Kidney (tissue), 13 donors: ENCODE measurements at regions not wholly inside any gene's neighbourhood (a gene's known extent, or its start where the extent isn't known, plus 50 kb on each side); places are given as distances from the start of the nearest gene placed in this dataset.

Source experiments
- DNase-seq, 5 donors: peaks; one replicate each; pipeline ENCODE4 v3.0.0-alpha.2; 2013 to 2020
- FAIRE-seq: peaks from 2 replicates; lab custom pipeline; 2012; peaks lifted over from hg19 to GRCh38; lab: Jason Lieb, UNC
- H3K27ac ChIP-seq, 2 donors: one replicate each; pipeline ENCODE4 v1.7.0; 2013; ENCODE audit warnings: low read depth in 2 of 2, low read length in 2 of 2, inconsistent platforms in 1 of 2
- H3K27me3 ChIP-seq: one replicate; pipeline ENCODE4 v1.7.1; 2013; ENCODE audit warnings: low read length, inconsistent platforms; ENCODE audit not compliant: control insufficient read depth, insufficient read depth
- H3K36me3 ChIP-seq, 3 donors: one replicate each; pipeline versions ENCODE4 v1.7.0 to v1.7.1; 2013; ENCODE audit warnings: low read length in 3 of 3, control low read depth in 1 of 3, inconsistent platforms in 1 of 3; ENCODE audit not compliant: insufficient read depth in 3 of 3, control insufficient read depth in 2 of 3
- H3K4me1 ChIP-seq, 3 donors: one replicate each; pipeline versions ENCODE4 v1.7.0 to v1.7.1; 2013; ENCODE audit warnings: low read length in 3 of 3, inconsistent platforms in 1 of 3, low read depth in 1 of 3; ENCODE audit not compliant: control insufficient read depth in 2 of 3, insufficient read depth in 2 of 3
- H3K4me3 ChIP-seq, 3 donors: one replicate each; pipeline versions ENCODE4 v1.7.0 to v1.8.1; 2013; ENCODE audit warnings: low read length in 3 of 3, control low read depth in 1 of 3, inconsistent platforms in 1 of 3
- H3K9ac ChIP-seq, 3 donors: one replicate each; pipeline versions ENCODE4 v1.7.0 to v1.7.1; 2013; ENCODE audit warnings: low read length in 3 of 3, control low read depth in 1 of 3, inconsistent platforms in 1 of 3
- H3K9me3 ChIP-seq, 3 donors: one replicate each; pipeline versions ENCODE4 v1.7.0 to v1.7.1; 2013; ENCODE audit warnings: low read length in 3 of 3, control low read depth in 1 of 3, inconsistent platforms in 1 of 3; ENCODE audit not compliant: control insufficient read depth in 2 of 3, insufficient read depth in 1 of 3
- intact Hi-C: fragments of 100-400 bp; cut with DNase I; formaldehyde crosslinking; loops from one replicate; pipeline ENCODE4 v1.11.1; 2022
- TF ChIP-seq, protein P1 (sequence below): IDR thresholded peaks from 3 replicates; pipeline ENCODE4 v1.5.1; 2012; ENCODE audit warnings: mild to moderate bottlenecking, moderate library complexity, borderline replicate concordance; ENCODE audit not compliant: insufficient read depth; ENCODE audit errors: extremely low read depth
- donor health status: control.
- donor health status: control.
- donor health status: control.
- donor health status: control.
- donor health status: control.
- donor health status: DM: yes; HTN: yes; CAD: no.
- donor health status: Normal renal cell carcinoma (clear cell type).

DNA sequence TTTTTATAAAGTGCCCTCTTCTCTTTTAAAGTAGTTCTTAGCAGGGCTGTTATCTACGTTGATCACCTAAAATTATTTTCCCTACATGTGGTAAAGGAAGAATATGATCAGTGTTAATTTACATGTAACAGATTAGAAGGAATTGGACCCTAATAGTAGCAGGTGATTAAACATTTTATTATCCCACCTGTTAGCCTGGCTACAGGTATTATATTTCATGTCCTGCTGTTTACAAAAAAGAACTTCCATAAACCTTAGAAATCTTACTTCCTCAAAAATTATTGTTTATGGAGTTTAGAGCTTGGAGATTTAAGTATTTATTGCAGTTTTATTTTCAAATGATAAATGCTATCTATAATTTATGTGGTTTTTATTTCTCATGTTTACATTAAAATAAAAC, 1226.7 kb downstream of the UQCRFS1 start:
- FAIRE-seq (peak; percentile 25), DNase-seq (no peak)
- no peaks in the 10 kb centered on the region for H3K9me3 ChIP-seq
- TF ChIP-seq, protein P1, sequence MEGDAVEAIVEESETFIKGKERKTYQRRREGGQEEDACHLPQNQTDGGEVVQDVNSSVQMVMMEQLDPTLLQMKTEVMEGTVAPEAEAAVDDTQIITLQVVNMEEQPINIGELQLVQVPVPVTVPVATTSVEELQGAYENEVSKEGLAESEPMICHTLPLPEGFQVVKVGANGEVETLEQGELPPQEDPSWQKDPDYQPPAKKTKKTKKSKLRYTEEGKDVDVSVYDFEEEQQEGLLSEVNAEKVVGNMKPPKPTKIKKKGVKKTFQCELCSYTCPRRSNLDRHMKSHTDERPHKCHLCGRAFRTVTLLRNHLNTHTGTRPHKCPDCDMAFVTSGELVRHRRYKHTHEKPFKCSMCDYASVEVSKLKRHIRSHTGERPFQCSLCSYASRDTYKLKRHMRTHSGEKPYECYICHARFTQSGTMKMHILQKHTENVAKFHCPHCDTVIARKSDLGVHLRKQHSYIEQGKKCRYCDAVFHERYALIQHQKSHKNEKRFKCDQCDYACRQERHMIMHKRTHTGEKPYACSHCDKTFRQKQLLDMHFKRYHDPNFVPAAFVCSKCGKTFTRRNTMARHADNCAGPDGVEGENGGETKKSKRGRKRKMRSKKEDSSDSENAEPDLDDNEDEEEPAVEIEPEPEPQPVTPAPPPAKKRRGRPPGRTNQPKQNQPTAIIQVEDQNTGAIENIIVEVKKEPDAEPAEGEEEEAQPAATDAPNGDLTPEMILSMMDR = no peak
- no peaks in the 10 kb centered on the region for H3K4me1 ChIP-seq
- no peaks in the 10 kb centered on the region for H3K36me3 ChIP-seq
- H3K27ac ChIP-seq = no peak overlapping the region
- H3K27me3 ChIP-seq = no peaks in the 10 kb centered on the region
- intact Hi-C loops = no loop called here
- no peak overlapping the region for H3K9ac ChIP-seq
- no peak overlapping the region for H3K4me3 ChIP-seq

DNA sequence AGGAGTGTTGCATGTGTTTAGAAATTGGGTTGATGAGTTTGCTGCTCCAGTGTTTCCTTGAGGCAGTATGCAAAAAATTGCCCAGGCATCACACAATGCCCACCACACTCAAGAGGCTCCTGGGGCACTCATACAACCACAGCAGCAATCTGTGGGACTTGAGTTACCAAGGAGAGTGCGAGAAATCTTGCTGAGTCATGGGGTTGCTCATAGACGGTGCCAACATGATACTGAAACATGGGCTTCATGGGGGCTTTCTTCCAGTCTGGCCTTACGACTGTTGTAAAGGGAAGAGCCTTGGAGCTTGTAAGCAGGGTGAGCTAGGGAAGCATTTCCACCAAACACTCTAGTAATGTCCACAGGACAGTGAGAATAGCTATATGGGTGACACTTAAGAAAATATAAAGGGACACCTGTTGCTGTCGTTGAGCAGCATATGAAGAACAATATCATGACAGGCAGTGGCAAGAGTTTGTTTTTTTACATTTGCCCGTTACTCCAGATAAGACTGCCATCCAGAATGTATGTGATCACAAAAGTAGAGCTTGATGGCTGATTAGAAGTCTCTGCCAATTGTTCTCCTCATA, 1237.4 kb downstream of the UQCRFS1 start:
- FAIRE-seq = no peak
- intact Hi-C loops = loop anchor here (10.0 kb wide), 1 partner anchor 349 kb away; no protein-coding TSS in a partner anchor

DNA sequence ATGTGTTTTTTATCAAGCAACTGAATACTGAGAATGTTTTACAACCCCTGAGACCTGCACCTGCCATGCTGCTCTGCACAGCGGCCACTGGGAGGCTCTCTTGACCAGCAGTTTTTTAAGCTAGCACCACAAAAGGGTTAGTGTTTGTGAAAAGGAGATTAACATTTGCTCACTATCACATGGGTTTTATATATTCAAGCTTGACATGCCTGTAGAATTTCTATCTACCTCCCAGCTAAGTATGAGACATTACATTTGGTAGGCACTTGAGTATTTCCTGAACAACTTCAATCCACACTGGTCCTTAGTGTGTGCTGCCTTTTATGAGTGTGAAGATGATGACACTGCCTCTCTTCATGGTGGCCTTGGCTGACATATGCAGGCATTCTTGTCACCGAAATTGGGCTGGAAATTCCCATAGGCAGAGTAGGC, 1238.9 kb downstream of the UQCRFS1 start:
- no peak overlapping the region for H3K27ac ChIP-seq
- DNase-seq = peak in 4 of 5 donors; percentile 50 to 68 (median 60)
- H3K9ac ChIP-seq = no peak overlapping the region
- H3K36me3 ChIP-seq = no peaks in the 10 kb centered on the region
- no peaks in the 10 kb centered on the region for H3K9me3 ChIP-seq
- peak; percentile 35 for FAIRE-seq
- H3K27me3 ChIP-seq = no peaks in the 10 kb centered on the region
- TF ChIP-seq, protein P1 = peak; percentile 62
- intact Hi-C loops = loop anchor here (10.0 kb wide), 1 partner anchor 351 kb away; no protein-coding TSS in a partner anchor
- H3K4me3 ChIP-seq = no peak overlapping the region
- H3K4me1 ChIP-seq = peaks cover 0 to 3% (median 2%) of the 10 kb centered on the region in 3 donors

More for the DNA sequence above, 1237.4 kb downstream of the UQCRFS1 start:
- Histone ChIP-seq H3K4me3 (no peak overlapping the region), H3K4me1 (peaks cover 0 to 3% (median 2%) of the 10 kb centered on the region in 3 donors), H3K9ac (no peak overlapping the region), H3K36me3 (no peaks in the 10 kb centered on the region), H3K27ac (no peak overlapping the region), H3K9me3 (no peaks in the 10 kb centered on the region), H3K27me3 (no peaks in the 10 kb centered on the region)
- DNase-seq = no peak
- TF ChIP-seq, protein P1 = no peak
